ENCODE measurements at regions not wholly inside any gene's neighbourhood (a gene's known extent, or its start where the extent isn't known, plus 50 kb on each side); places are given as distances from the start of the nearest gene placed in this dataset.
"Not testable (repeated sequence)": the region's sequence is repeated elsewhere in the genome, so short reads cannot be mapped to it uniquely, and the experiment has no call there.

DNA sequence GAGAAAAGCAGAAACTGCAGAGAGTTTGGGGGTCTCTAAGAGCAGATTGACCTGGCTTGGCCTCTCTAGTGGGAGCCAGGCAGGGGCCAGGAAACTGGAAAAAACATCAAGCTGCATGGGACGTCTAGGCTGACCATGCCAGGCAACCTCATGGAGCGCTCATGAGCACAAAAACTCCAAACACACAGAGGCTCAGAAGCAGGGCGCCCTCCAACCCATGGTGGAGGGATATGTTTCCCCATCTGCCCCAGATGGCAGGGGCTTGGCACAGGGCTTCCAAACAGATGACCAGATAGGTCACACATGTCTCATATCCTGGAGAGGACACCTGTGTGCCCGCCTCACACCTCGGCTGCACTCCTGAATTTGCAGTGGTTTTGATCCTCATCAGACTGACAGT lies 879.0 kb downstream of the UQCRFS1 start:
- no peak for DNase-seq

DNA sequence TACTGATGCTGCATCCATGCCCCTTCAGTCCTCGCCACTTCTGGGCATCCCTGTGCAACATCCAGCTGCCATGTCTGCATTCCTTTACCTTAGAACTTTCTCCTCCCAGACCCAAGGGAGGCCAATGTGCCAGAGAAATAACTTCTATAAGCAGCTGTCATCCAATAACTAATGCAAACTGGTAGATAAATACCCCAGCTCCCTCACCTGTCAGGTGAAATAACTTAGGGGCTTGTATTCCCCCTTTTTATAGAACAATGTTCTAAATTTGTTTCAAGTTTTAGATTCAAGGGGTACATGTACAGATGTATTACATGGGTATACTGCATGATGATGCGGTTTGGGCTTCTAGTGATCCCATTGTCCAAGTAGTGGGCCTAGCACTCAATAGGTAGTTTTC lies 880.1 kb downstream of the UQCRFS1 start:
- DNase-seq: no peak

DNA sequence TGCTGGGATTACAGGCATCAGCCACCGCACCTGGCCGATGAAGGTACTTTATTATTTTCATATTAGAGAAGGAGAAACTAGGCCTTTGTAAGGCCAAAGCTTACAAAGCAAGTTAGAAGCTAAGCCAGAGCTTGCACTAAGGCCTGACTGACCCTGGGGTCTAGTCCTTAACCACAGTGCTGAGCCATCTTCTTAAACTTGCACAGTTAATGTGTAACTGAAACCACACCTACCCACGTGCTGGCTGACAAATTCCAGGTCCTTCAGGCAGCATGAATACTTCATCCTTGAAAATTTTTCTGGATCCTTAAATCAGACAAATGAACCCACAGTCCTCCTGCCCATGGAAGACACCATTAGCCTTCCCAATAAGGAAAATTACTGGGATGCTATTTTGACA lies 880.6 kb downstream of the UQCRFS1 start:
- no peak for DNase-seq

DNA sequence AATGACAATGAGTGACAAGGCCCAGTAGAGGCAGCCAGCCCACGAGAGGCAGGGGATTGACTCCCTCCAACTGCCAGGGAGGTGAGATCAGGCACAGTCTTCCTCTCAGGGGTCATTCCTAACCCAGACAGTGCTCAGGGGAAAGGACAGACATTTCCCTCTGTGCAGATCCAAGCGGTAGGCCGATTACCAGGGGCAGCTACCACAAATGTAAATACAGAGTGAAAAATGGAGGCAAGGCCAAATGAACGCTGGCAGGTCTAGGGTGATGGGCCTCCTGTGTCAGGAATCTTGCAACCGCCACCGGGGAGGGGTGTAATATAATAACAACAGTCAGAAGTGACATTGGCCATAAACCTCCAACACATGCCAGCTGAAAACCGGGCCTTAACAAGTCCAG lies 881.4 kb downstream of the UQCRFS1 start:
- no peak for DNase-seq

DNA sequence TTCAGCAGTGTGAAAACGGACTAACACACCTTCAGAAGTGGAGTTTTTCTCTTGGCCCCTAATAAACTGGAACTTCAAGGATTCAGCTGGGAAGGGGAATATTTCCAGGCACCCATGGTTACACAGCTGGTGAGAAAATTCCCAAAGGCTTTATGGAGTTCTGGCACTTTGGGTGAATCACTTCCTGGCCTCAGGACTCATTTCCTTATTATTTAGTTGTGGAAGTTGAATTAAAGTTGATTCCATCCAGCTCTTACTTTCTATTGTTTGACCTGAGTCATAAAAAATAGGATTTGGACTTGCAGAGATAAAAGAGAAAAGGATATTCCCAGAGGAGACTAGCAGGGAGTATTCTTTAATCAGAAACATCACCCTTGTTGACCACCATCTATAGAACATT lies 882.1 kb downstream of the UQCRFS1 start:
- DNase-seq: no peak

DNA sequence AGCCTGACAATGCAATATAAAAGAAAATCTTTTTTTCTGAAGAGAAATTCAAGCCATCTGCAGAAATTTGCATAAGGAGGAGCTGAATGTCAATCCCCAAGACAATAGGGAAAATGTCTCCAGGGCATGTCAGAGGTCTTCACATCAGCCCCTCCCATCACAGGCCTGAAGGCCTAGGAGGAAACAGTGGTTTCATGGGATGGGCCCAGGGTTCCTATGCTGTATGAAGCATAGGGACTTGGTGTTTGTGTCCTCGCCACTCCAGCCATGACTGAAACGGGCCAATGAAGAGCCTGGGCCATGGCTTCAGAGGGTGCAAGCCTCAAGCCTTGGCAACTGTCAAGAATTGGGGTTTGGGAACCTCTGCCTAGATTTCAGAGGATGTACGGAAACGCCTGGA lies 883.5 kb downstream of the UQCRFS1 start:
- no peak for DNase-seq

DNA sequence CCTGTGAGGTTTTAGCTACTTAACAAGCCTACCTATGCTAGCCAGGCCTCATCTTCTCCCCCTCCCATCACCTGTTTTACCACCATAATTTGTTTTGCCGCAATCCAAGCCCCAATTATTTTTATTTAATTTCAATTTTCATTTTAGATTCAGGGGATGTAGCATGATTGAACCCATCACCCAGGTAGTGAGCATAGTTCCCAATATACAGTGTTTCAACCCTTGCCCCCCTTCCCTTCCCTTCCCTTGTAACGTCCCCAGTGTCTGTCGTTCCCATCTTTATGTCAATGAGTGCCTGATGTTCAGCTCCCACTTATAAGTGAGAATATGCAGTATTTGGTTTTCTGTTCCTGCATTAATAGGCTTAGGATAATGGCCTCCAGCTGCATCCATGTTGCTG lies 885.0 kb downstream of the UQCRFS1 start:
- no peak for DNase-seq

DNA sequence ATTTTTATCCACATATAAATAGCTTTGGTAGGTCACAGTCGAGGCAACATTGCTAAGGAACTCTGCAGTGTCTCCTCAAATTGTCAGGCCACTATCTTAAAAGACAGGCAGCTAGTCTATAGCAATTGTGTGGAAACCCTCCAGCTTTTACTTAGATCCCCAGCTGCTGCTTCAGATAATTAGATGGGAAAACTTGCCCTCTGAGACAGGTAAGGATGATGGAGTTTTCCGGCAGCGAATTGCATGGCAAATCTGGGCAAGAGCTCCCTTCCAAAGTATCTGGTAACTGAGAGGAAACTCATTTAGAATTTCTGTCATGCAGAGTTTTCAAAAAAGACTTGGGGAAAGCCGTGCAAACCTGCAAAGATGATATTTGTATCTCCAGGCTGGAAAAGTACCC lies 886.2 kb downstream of the UQCRFS1 start:
- no peak for DNase-seq

DNA sequence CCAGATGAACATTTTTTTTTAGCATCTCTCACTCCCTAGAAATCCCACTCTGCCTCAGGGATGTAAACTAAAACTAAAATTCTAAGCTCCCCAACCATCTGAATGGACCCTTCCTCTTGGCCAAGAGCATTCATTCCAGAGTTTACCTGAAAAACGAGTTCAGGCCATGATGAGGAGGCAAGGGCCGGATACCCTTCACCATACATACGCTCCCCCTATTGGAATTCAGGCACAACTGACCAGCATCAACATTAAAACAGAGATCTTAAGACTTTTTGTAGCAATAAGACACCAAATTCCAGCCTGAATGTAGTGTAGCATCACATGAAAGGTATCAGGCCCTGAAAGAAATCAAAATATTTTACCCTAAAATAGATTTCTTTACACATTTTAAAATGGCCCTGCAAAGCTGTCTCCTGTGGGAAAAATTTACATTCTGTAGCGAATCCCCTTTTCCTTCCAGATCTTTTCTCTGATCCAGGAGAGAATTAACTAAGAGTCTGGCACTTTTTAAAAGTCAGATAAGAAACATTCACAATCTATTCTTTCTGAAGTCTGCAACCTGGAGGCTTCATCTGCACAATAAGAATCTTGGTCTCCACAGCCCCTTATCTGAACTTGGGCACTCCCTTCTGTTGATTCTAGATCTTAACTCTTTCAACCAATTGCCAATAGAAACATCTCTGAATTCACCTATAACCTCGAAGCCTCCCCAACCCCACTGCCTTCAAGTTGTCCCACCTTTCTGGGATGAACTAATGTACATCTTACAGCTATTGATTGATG lies 888.5 kb downstream of the UQCRFS1 start:
- no peak for DNase-seq

DNA sequence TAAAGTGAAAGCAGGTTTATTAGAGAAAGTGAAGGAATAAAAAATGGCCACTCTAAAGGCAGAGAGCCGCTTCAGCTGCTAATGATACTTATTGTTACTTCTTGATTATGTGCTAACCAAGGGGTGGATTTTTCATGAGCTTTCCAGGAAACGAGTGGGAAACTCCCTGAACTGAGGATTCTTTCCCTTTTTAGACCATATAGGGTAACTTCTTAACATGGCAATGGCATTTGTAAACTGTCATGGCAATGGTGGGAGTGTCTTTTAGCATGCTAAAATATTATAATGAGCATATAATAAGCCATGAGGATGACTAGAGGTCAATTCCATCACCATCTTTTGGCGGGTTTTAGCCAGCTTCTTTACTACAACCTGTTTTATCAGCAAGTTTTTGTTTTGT lies 890.0 kb downstream of the UQCRFS1 start:
- no peak for DNase-seq

DNA sequence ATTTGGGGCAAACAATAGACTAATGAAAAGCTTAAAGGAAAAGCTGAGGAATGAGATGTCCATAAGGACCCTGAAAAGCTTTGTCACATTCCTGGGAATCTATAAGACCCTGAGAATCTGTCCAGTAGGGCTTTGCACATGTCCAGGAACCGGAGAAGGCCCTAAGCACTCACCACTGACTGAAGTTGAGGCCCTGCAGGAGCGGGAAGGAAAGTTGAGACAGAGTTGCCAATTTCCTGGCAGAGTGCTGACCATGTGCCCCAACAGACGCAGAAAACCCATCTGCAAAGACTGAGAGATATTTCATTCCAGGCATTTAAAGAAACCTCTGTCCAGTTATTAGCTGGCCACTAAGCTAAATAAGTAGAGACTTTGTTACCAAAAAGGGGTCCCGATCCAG lies 890.5 kb downstream of the UQCRFS1 start:
- no peak for DNase-seq

DNA sequence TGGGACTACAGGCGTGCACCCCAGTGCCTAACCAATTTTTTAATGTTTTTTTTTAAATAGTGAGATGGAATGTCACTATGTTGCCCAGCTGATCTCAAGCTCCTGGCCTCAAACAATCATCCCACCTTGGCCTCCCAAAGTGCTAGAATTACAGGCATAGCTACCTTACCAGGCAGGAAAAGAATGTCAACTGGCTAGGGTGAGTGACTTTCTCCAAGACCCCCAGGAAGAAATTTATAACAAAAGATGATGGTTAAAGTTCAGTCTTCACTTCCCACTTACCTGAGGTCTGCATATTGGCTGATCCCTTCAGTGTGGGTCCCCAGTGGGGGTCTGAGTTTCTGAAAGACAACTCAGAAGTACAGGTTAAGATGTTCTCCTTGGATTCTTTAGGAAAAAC lies 893.0 kb downstream of the UQCRFS1 start:
- no peak for DNase-seq

DNA sequence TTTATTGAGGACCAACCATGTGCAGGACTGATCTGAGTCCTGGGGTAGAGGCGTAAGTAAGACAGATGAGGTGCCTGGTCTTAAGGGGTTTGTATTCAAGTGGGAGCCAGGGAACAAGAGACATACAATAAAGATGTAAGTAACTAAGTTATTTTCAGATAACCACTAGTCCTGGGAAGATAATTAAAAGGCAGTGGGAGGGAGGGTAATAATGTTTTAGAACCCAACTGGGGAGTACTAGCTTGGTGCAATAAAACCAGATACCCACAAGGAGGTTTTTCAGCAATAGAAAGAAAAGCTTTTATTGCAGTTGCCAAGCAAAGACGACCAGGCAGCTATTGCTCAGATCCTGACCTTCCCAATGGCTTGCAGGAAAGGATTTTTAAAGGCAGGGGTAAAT lies 893.7 kb downstream of the UQCRFS1 start:
- DNase-seq: no peak

DNA sequence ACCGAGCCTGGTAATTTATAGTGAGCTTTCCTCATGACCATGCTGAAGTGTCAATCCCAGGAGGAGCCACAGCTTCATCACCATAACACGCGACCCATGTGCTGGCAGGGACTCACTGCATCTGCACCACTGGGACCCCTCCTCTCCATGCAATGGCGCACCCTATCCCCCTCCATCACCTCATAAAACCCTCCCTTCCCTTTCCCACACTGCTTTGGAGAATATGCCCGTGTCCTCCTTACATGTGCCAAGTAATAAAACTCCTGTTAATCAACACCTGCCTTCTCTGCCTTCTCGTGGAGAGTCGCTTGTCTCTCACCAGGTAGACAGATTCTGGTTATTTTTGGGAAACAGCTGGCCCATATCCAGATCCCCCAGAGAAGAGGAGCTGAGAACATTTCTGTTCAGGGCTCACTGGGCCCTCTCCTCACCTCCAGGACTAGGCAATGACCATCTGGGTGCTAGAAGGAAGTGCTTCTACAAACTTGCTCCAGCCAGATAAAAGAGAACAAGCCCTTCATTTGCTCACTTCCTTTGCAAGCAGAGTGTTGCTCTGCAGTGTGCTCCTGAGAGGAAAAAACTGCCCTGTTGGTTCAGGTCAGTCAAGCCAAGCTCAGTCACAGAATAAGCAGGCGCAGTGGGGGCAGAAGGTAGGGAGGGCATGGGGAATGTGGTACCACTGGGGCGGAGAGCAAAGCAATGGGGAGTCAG lies 894.3 kb downstream of the UQCRFS1 start:
- DNase-seq: no peak

DNA sequence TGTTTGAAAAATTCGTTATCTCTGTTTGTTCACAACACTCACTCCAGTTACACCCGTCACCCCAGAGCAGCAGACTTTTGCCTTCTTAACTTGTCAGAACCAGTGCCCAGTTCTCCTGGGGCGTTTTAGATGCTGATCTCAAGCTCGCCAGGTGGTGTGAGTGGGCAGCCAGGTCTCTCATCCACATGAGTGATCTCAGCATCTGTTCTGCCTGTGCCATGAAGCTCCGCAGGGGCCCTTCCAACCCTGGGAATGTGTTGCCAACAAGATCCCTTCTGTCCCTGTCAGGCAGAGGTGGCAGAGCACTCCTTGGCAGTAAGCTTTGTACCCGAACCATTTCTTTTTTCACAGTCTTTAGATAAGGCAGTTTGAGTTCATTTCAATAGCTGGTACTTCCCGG lies 896.5 kb downstream of the UQCRFS1 start:
- DNase-seq: no peak

DNA sequence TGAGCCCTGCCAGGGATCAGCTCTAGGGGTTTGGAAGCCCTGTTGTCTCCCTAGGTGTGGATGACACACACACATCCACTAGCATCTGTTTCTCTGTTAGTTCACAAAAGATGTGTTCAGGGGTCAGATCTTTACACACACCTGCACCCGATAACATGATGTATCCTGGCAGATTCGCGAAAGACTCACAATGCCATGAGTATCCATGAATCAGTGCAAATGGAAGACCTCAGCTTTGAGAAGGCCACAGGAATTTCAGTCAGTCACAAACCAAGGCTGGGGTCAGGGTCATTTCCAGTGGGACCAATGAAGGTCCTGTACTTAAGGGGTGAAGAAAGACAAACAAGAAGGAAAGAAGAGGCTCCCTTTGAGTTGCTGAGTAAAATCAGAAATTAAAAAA lies 898.2 kb downstream of the UQCRFS1 start:
- DNase-seq: no peak

DNA sequence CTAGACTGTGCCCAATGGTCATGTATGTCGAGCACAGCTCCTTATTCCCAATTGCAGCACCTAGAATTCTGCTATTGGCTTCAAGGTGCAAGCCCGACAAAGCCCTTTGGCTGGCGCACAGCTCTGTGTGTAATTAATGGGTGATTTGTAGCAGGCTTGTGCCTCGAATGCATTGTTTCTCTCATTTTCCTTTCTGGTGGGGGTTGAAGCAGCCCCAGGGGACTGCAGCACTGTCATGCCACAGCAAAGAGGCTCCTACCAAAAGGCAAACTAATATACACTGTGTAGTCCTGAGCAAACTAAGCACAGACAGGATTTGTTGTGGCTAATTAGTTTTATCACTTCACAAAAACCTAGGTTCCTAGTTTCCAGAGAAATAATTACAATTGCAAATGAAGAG lies 898.7 kb downstream of the UQCRFS1 start:
- DNase-seq: no peak

DNA sequence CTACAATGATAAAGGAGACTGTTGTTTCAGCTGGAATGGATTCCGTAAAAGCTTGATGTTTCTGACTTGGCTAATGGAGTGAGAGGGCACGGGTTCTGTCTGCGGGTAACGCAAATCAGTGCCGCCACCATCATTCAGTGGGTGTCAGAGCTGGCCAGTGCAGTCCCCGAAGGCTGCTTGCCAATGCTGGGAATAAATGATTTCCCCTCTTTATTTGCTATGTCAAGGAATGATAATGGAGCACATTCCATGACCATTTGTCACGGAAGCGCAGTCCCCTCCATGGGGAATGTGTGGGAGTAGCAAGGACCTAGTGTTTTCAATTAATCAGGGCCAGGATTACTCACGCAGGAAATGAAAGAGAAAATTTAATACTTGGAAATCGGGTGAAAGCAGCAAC lies 899.3 kb downstream of the UQCRFS1 start:
- DNase-seq: no peak

DNA sequence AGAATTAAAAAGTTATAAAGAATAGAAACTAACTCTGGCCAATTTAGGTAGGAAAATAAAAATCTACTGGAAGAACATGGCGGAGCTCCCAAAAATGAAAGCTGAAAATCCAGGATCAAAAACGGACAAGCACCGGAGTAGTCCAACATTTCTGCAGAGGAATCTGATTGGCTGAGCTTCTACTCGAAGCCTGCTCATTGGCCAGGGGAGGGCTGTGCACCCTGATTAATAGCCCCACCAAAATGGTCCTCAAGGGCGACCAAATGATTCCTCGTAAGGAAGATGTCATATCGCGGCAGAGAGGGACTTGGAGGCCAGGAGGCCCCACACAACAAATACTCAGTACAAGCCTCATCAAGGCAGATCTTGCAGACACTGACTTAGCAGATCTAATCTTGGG lies 900.7 kb downstream of the UQCRFS1 start:
- DNase-seq: no peak

DNA sequence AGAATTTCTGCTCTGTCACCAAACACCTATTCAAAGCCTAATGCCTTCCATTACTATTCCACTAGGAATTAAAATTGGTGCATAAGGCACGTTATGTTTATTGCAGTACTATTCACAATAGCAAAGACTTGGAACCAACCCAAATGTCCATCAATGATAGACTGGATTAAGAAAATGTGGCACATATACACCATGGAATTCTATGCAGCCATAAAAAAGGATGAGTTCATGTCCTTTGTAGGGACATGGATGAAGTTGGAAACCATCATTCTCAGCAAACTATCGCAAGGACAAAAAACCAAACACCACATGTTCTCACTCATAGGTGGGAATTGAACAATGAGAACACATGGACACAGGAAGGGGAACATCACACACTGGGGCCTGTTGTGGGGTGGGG lies 902.1 kb downstream of the UQCRFS1 start:
- not testable (repeated sequence) for DNase-seq

DNA sequence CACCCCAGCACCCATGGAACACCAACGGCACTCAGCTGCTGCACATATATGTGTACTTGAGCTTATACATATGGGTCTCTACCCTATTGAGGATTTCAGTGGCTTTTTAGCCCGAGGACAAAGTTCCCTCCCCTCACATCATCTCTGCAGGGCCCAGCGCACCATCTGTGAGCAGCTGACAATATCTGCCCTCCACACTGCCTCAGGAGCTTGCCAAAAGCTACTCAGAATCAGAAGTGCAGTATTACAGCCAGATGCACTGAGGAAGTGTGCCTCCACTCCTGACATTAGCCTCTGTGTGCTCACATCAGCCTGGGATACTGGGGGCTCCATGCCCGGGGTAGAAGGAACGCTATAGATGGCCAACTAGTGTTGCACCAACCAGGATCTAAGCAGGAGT lies 903.9 kb downstream of the UQCRFS1 start:
- DNase-seq: no peak

DNA sequence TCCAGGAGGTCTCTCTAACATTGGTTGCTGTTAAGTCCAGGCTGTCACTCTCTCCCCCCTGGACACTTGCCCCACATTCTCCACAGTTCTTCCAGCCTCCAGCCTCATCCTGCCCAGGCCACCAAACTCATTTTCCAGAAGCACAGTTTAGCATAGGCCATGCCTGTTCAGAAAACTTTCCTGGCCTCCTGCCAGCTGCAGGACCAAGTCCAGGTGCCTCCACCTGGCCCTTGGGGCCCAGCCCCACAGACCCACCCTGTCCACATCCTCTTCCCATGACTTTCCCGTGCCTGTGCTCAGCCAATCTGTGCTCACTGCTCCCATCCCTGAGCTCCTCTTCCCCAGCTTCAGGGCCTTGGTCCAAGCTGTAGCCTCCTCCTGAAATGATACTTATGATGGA lies 905.0 kb downstream of the UQCRFS1 start:
- no peak for DNase-seq

DNA sequence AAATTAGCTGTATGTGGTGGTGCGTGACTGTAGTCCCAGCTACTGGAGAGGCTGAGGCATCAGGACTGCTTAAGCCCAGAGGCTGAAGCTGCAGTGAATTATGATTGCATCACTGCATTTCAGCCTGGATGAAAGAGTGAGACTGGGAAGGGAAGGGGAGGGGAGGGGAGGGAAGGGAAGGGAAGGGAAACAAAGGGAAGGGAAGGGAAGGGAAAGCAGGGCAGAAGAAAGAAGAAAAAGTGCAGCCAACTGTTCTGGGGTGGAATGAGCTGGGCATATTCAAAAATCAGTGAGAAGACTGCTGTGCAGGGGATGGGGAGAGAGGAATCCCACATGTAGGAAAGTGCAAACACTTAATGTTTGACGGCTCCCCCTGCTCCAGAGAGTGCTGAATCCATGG lies 905.5 kb downstream of the UQCRFS1 start:
- no peak for DNase-seq

DNA sequence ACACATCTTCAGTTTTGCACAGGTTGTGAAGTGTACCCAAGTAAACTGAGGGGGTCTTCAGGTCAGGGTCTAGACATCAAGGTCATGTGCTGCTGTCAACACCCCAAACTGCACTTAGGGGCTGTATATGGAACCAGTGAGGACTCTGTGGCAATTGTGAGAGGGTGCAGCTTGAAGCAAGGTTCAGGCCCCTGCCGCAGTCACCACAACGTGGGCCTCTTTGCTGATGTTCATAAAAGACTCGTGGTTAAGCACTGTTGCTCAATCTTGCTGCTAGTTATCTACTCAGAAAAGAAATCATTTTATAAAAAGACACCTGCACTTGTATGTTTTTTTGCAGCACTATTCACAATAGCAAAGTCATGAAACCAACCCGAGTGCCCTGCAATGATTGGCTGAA lies 907.4 kb downstream of the UQCRFS1 start:
- DNase-seq: peak; percentile 75

DNA sequence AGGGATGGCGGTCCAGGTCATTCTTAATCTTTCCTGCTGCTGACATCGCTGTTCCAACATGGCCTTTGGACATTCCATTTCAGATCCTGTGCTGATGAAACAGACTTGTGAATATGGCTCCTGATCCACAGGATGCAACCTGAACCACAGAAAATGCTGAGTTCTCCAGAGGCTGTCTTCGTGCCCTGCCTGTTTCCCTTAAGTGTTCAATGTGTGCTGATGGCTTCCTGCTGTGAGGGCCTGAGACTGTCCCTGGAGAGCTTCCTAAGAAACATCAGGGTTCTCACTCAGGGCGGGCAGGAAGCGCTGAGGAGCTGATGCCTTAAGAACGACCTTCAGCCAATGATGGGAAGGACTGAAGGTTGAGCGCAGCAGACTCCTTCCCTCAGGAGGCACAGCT lies 909.4 kb downstream of the UQCRFS1 start:
- DNase-seq: no peak

All from MV-4-11 (cell line).